VCaP (cell line): ENCODE measurements at regions not wholly inside any gene's neighbourhood (a gene's known extent, or its start where the extent isn't known, plus 50 kb on each side); places are given as distances from the start of the nearest gene placed in this dataset.

Source experiments
- H3K27ac ChIP-seq: fragments of 450-650 bp; 2 replicates; pipeline ENCODE4 v1.5.1; 2017
- CTCF ChIP-seq: fragments of 450-650 bp; conservative IDR thresholded peaks from 2 replicates; pipeline ENCODE4 v1.5.1; 2017; ENCODE audit warnings: mild to moderate bottlenecking, moderate library complexity

GRCh38 chr15:70492240-70493177, 270.8 kb downstream of the UACA start:
- no peak overlapping the region for H3K27ac ChIP-seq
- TF ChIP-seq CTCF: no peak

GRCh38 chr15:70491641-70492040, 271.7 kb downstream of the UACA start:
- TF ChIP-seq CTCF: no peak

GRCh38 chr15:70491201-70491621, 272.1 kb downstream of the UACA start:
- H3K27ac ChIP-seq: no peak overlapping the region
- TF ChIP-seq CTCF: no peak

More at GRCh38 chr15:70491641-70492040, 271.7 kb downstream of the UACA start:
- H3K27ac ChIP-seq: no peak overlapping the region

- no peak overlapping the region for H3K27ac ChIP-seq
Measured at GRCh38 chr15:70490838-70491155, 272.6 kb downstream of the UACA start.

GRCh38 chr15:70490148-70490837, 273.1 kb downstream of the UACA start:
- H3K27ac ChIP-seq: no peak overlapping the region
- TF ChIP-seq CTCF: no peak

More at GRCh38 chr15:70490838-70491155, 272.6 kb downstream of the UACA start:
- TF ChIP-seq CTCF: no peak

- TF ChIP-seq CTCF: no peak
- H3K27ac ChIP-seq: no peak overlapping the region
Measured at GRCh38 chr15:70488941-70489848, 274.2 kb downstream of the UACA start.
